Stimulated activated naive B cell treated with anti-CD40 and anti-IgM and Interleukin-4, amounts not matched to agents 10 μg/mL and 1 μg/mL and 100 μg/mL, for 72 hours (primary cell): ENCODE measurements at regions not wholly inside any gene's neighbourhood (a gene's known extent, or its start where the extent isn't known, plus 50 kb on each side); places are given as distances from the start of the nearest gene placed in this dataset.
"Not testable (repeated sequence)": the region's sequence is repeated elsewhere in the genome, so short reads cannot be mapped to it uniquely, and the experiment has no call there.

ENCODE experiments used
- ATAC-seq, 2 donors: fragments of 150-1000 bp; cut with Tn5 transposase; replicated peaks; 2 replicates each; pipeline ENCODE4 v1.10.0; 2021; ENCODE audit warnings: moderate library complexity in 1 of 2
- DNase-seq: peaks from one replicate; pipeline ENCODE4 v3.0.0; 2021
- H3K27ac Mint-ChIP-seq: one replicate; pipeline ENCODE4 v1.8.0; 2022; ENCODE audit warnings: mild to moderate bottlenecking, mixed read lengths
- H3K27me3 Mint-ChIP-seq, 2 donors: one replicate each; pipeline ENCODE4 v1.8.0; 2022; ENCODE audit warnings: mixed read lengths in 2 of 2
- H3K36me3 Mint-ChIP-seq, 2 donors: one replicate each; pipeline ENCODE4 v1.8.0; 2022; ENCODE audit warnings: mixed read lengths in 2 of 2, mild to moderate bottlenecking in 1 of 2
- H3K4me1 Mint-ChIP-seq, 2 donors: one replicate each; pipeline ENCODE4 v1.8.0; 2022; ENCODE audit warnings: mixed read lengths in 2 of 2, mild to moderate bottlenecking in 1 of 2
- H3K4me3 Mint-ChIP-seq, 2 donors: one replicate each; pipeline ENCODE4 v1.8.0; 2022; ENCODE audit warnings: mild to moderate bottlenecking in 2 of 2, mixed read lengths in 2 of 2, moderate library complexity in 1 of 2
- H3K9me3 Mint-ChIP-seq, 2 donors: one replicate each; pipeline ENCODE4 v1.8.0; 2022; ENCODE audit warnings: mixed read lengths in 2 of 2, mild to moderate bottlenecking in 1 of 2

DNA sequence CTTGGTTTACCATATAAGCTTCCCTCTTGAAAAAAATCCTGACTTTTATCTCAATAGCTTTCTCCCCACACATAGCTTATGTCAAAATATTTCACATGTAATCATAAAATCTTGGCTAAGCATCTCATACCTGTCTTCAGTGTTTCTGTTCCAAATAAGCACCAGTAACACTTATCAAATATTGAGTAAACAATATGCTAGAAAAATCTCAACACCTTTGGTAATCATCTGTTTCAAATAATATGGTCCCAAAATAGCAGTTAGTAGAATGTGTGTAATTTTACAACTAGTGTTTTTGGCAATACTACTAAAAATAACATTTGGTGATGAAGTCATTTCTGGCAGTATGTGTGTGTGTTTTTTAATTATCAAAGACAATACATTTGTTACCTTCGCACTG, 2138.2 kb downstream of the PCDH7 start:
- Mint-ChIP-seq H3K27me3 (no peaks in the 10 kb centered on the region), H3K27ac (no peak overlapping the region), H3K4me1 (no peaks in the 10 kb centered on the region), H3K36me3 (no peaks in the 10 kb centered on the region), H3K4me3 (no peak overlapping the region), H3K9me3 (peaks cover 4 to 5% of the 10 kb centered on the region in 2 donors)
- ATAC-seq = no peak
- no peak for DNase-seq

DNA sequence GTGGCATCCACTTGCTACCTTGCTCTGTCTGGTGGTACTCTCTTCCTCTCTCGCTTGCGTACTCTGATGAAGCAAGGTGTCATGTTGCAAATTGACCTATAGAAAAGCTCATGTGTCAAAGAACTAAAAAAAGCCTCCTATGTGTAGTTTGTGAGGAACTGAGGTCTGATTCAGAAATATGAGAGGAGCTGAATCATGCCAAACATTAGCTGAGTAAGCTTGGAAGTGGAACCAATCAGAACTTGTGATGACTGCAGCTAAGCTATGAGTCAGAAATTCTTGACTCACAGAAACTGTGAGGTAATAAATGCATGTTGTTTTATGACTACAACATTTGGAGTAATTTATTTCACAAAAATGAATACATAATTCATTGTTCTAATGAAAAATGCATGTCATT, 2138.8 kb downstream of the PCDH7 start:
- Mint-ChIP-seq H3K36me3 (no peaks in the 10 kb centered on the region), H3K27ac (no peak overlapping the region), H3K9me3 (peaks cover 4 to 5% of the 10 kb centered on the region in 2 donors), H3K4me1 (no peaks in the 10 kb centered on the region), H3K27me3 (no peaks in the 10 kb centered on the region), H3K4me3 (no peak overlapping the region)
- no peak for DNase-seq
- ATAC-seq = no peak

DNA sequence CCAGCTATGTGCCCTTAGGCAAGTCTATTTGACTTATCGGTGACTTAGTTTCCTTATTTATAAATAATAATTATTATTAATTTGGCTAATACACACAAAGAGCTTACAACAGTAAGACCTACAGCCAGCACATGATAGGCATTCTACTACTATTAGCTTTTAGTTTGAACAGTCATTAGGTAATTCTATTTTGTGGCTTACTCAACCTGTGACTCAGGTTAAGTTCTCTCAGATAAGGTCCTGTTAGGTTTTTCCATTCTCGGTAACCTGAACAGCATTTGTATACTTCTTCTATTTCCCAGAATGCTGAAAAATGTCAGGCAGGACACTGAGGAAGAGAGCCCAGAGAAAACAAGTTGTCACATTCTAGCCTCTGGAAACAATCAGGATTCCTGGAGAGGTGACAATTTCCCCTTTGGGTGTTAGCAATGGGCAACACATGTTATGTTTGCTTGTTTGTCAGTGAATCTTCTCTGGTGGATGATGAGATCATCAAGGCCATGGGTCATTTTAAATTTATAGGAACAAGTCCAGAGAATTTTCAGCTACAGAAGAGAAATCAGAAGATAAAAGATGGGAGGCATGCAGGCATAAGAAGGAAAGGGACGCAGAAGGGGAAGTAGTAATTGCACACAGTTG, 2144.7 kb downstream of the PCDH7 start:
- no peaks in the 10 kb centered on the region for H3K36me3 Mint-ChIP-seq
- no peaks in the 10 kb centered on the region for H3K4me1 Mint-ChIP-seq
- H3K27me3 Mint-ChIP-seq = no peaks in the 10 kb centered on the region
- DNase-seq = no peak
- H3K27ac Mint-ChIP-seq = no peak overlapping the region
- H3K4me3 Mint-ChIP-seq = no peak overlapping the region
- peaks cover 4 to 5% of the 10 kb centered on the region in 2 donors for H3K9me3 Mint-ChIP-seq
- ATAC-seq = no peak

DNA sequence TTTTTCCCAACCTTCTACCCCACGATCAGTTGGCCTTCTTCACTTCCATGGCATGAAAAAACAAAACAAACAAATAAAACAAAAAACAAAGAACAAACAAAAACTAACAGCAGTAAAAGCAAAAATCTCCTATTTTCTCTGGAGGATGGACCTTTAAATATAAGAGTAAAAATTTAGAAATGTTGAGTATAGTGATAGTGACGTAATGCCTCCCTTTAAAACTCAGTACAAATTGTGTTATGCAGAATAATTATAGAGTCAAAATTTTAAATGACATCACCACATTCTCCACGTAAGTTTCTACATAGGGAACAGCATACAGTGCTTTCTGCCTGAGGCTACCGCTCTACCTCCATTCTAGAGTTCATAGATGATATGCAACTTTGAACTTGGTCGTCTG, 2156.4 kb downstream of the PCDH7 start:
- ATAC-seq (no peak), DNase-seq (no peak)
- Mint-ChIP-seq H3K4me3 (no peak overlapping the region), H3K27ac (no peak overlapping the region), H3K9me3 (peaks cover 4 to 5% of the 10 kb centered on the region in 2 donors), H3K4me1 (no peaks in the 10 kb centered on the region), H3K36me3 (no peaks in the 10 kb centered on the region), H3K27me3 (no peaks in the 10 kb centered on the region)

DNA sequence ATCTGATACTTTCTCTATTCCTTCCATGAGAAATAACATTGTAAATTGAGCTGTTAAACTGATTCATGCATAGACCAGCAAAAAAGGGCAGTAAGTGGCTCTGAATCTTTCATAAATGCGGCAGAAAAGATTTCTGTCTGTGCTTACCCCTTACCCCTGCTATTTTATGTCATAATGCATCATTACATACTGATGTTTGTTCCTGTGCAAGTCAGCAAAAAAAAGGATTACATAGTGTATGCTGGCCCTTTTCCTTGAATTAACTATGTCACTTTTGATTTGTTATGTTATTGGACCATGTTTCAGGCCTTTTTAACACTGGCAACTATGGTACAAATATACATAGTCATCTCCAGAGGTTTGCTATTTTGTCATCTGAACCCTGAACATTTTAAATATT, 2159.7 kb downstream of the PCDH7 start:
- DNase-seq (no peak), ATAC-seq (no peak)
- no peak overlapping the region for H3K4me3 Mint-ChIP-seq
- H3K36me3 Mint-ChIP-seq = no peaks in the 10 kb centered on the region
- H3K27me3 Mint-ChIP-seq = no peaks in the 10 kb centered on the region
- no peaks in the 10 kb centered on the region for H3K4me1 Mint-ChIP-seq
- H3K9me3 Mint-ChIP-seq = peaks cover under 1 to 3% of the 10 kb centered on the region in 2 donors
- no peak overlapping the region for H3K27ac Mint-ChIP-seq

DNA sequence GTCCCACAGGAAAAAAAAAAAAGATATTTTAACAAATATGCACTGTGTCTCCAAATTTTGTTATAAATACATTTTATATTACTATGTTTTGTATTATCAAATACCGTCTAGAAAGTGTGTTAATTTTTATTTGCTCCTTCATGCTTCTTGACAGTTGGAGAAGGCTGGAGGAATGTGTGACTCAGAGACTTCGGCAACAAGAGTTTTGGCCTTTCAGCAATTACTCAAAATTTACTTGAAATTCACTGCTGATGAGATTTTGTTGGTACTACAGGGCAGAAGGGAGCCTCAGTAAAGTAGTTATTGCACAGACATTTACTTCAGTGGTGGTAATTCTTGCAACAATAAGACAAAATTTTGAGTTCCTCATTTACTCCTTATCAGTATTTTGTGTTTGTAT, 2164.0 kb downstream of the PCDH7 start:
- Mint-ChIP-seq H3K27ac (no peak overlapping the region), H3K36me3 (no peaks in the 10 kb centered on the region), H3K4me1 (no peaks in the 10 kb centered on the region), H3K4me3 (no peak overlapping the region), H3K9me3 (peaks cover 0 to 2% of the 10 kb centered on the region in 2 donors), H3K27me3 (no peaks in the 10 kb centered on the region)
- DNase-seq (no peak), ATAC-seq (no peak)

DNA sequence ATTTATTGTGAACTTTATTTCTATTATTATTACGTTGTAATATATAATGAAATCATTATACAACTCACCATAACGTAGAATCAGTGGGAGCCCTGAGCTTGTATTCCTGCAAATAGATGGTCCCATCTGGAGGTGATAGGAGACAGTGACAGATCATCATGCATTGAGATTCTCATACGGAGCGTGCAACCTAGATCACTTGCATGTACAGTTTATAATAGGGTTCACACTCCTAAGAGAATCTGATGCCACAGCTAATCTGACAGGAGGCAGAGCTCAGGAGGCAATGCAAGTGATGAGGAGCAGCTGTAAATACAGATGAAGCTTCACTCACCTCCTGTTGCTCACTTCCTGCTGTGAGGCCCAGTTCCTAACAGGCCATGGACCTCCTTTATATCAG, 2170.2 kb downstream of the PCDH7 start:
- H3K27me3 Mint-ChIP-seq = no peaks in the 10 kb centered on the region

DNA sequence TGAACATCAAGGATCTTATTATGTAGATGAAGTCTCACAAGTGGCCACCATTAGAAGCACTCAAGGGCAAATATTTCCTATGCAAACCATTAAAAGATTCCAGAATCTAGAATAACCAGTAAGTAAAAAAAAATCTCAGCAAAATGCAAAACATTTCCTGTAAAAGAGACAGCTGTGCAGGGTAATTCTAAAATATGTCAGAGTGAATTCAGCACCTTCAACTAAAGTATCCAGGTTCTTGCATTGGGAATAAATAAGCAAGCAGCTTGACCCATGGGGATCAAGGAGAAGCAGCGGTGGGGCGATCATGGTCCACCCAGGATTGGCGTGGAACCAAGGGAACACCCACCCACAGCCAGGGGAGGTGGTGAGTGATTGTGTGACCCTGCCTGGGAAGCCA, 2188.9 kb downstream of the PCDH7 start:
- Mint-ChIP-seq H3K9me3 (peaks cover 7 to 12% of the 10 kb centered on the region in 2 donors), H3K4me1 (no peaks in the 10 kb centered on the region), H3K27me3 (no peaks in the 10 kb centered on the region), H3K4me3 (no peak overlapping the region), H3K36me3 (no peaks in the 10 kb centered on the region), H3K27ac (no peak overlapping the region)
- DNase-seq = no peak
- no peak for ATAC-seq

More for the DNA sequence above, 2170.2 kb downstream of the PCDH7 start:
- no peak for DNase-seq
- ATAC-seq = no peak
- no peaks in the 10 kb centered on the region for H3K4me1 Mint-ChIP-seq
- H3K9me3 Mint-ChIP-seq = no peaks in the 10 kb centered on the region
- no peak overlapping the region for H3K4me3 Mint-ChIP-seq
- no peak overlapping the region for H3K27ac Mint-ChIP-seq
- H3K36me3 Mint-ChIP-seq = no peaks in the 10 kb centered on the region

DNA sequence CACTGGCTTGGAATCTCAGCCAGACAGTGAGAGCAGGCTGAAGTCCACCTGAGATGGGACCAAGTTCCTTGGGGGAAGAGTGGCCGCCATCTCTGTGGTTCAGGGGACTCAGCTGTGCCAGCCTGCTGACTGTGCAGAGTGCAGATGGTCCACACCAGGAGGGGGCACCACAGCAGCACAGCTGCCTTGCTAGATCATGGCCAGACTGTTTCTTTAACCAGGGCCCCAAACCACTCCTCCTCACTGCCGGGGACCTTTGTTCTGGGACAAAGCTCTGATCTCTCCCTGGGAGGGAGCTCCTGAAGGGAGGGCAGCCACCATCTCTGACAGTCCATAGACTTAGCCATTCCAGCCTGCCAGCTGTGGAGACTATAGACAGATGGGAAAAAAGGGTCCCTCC, 2189.6 kb downstream of the PCDH7 start:
- Mint-ChIP-seq H3K27ac (no peak overlapping the region), H3K4me3 (no peak overlapping the region), H3K36me3 (no peaks in the 10 kb centered on the region), H3K27me3 (no peaks in the 10 kb centered on the region), H3K9me3 (peaks cover 7 to 8% of the 10 kb centered on the region in 2 donors), H3K4me1 (no peaks in the 10 kb centered on the region)
- DNase-seq = no peak
- ATAC-seq = no peak

DNA sequence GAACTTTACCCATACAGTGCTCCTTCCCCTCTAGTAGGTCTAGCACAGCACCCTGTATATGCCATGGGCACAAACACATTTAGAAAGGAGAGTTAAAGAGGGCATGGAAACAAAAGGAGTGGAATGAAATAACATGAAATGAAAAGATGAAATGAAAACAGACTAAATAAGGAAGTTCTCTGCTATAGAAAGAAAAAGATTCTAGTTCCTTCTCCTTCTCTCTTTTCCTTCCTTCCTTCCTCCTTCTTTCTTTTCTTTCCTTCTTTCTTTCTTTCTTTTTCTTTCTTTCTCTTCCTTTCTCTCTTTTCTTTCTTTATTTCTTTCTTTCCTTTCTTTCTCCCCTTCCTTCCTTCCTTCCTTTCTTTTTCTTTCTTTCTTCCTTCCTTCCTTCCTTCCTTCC, 2197.4 kb downstream of the PCDH7 start:
- DNase-seq (no peak), ATAC-seq (no peak)
- Mint-ChIP-seq H3K27me3 (no peaks in the 10 kb centered on the region), H3K36me3 (no peaks in the 10 kb centered on the region), H3K27ac (no peak overlapping the region), H3K9me3 (peaks cover 0 to 1% of the 10 kb centered on the region in 2 donors), H3K4me1 (no peaks in the 10 kb centered on the region), H3K4me3 (no peak overlapping the region)

DNA sequence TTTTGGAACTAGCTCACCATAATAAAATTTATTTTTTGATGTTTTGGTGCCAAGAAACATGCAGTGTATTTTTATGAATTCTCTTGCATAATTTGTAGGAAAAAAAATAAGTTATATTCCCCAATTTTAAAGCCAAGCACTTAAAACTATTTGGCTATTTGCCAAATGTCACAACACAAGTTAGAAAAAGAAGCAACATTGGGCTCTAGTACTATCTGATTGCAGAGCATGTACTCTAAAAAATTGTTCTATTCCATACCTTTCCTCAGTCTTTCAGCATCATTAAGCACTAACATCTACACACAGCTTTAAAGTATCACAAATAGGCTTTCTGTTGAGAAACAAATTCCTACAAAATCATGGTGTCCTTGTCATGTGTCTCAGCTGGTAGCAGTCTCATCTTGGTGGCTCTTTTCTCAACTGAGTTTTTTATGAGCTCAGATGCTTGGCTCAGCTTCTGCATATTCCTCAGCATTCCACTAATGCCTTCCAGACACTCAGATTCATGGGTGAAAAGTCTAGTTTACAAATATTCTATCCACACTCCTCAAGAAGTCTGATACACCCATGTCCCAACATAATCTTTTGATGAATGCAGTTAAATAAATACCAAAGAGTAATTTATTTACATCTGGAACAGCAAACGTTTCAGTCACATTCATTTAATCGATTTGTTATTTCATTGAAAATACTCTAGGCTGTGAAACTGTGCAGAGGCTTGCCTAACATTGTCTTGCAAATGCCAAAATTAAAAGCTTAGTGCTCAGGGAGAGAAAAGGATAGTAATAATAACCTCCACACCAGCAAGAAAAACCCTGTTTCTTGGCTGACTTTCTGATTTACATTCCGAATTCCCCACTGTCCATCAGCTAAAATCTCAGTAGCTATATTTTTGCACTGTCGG, 2209.9 kb downstream of the PCDH7 start:
- Mint-ChIP-seq H3K36me3 (no peaks in the 10 kb centered on the region), H3K27ac (no peak overlapping the region), H3K4me1 (no peaks in the 10 kb centered on the region), H3K4me3 (no peak overlapping the region), H3K9me3 (peaks cover 0 to under 1% of the 10 kb centered on the region in 2 donors), H3K27me3 (no peaks in the 10 kb centered on the region)
- DNase-seq (no peak), ATAC-seq (no peak)

DNA sequence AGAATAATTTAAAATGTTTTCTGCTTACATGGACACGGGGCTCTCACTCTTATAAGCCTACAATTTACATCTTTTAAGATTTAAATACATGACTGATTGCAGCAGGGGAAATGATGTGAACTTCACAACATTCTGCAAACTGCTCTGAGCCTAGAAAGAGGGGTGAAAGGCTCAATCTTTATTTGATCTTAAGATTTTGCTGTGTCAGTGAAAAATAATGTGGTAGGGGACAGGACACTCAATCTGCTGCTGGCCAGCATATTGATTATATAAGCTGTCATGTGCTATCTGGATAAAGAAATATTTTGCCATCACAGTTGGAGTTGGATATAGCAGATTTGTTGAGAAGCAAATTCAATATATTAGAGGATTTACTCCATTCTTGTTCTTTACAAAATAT, 2210.5 kb downstream of the PCDH7 start:
- Mint-ChIP-seq H3K27ac (no peak overlapping the region), H3K27me3 (no peaks in the 10 kb centered on the region), H3K4me3 (no peak overlapping the region), H3K4me1 (no peaks in the 10 kb centered on the region), H3K9me3 (no peaks in the 10 kb centered on the region), H3K36me3 (no peaks in the 10 kb centered on the region)
- DNase-seq (no peak), ATAC-seq (no peak)

DNA sequence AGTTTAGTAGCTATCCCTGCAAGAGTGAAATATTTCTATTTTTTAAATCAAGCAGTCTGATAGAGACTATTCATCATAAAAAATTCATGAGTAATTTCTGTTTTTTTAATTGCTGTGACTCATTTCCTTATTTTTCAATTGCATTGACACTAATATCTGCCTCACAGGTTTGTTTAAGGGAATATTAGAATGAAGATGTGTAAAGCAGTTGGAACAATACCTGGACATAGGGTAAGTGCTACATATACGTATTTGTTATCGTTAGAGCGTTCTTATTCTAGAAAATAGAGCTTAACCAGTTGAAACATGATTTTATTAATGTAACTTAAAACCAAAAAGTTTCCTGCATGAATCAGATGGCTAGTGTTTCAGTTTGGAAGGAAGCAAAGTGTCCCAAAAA, 2211.3 kb downstream of the PCDH7 start:
- no peaks in the 10 kb centered on the region for H3K27me3 Mint-ChIP-seq
- no peaks in the 10 kb centered on the region for H3K9me3 Mint-ChIP-seq
- no peak for ATAC-seq

DNA sequence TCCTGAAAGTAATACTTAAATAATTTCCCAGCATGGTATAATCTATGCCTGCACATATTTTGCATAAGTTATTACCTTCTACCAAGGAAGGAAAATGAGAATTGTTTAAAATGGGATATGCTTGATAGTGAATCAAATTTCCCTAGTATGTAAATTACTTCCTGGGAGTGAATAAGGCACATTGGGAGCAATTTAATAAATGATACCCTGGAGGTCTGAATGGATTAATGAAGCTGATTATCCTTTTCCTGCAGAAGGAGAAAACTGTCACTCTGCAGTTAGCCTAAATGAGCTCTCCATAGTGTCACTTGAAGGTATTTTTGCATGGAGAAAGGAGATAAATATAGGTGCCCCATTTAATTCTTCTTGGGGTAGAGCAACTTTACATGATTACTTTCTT, 2212.0 kb downstream of the PCDH7 start:
- no peak for ATAC-seq
- H3K36me3 Mint-ChIP-seq = no peaks in the 10 kb centered on the region
- no peaks in the 10 kb centered on the region for H3K27me3 Mint-ChIP-seq

More for the DNA sequence above, 2211.3 kb downstream of the PCDH7 start:
- DNase-seq = no peak
- H3K36me3 Mint-ChIP-seq = no peaks in the 10 kb centered on the region
- no peak overlapping the region for H3K27ac Mint-ChIP-seq
- no peaks in the 10 kb centered on the region for H3K4me1 Mint-ChIP-seq
- no peak overlapping the region for H3K4me3 Mint-ChIP-seq

DNA sequence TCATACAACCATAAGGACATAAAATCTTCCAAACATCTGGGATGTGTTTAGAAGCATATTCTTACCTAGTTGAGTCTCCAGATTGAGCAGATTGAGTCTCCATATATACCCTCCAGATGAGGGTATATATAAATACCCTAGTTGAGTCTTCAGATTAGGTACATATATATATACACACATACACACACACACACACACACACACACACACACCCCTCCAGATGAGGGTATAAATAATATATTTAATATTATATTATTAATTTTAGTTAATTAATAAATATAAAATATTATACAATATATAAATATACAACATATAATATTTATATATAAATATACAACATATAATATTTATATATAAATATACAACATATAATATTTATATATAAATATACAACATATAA, 2219.1 kb downstream of the PCDH7 start:
- not testable (repeated sequence) for H3K36me3 Mint-ChIP-seq, H3K4me1 Mint-ChIP-seq, DNase-seq, H3K27ac Mint-ChIP-seq, H3K9me3 Mint-ChIP-seq, H3K4me3 Mint-ChIP-seq, H3K27me3 Mint-ChIP-seq, ATAC-seq

More for the DNA sequence above, 2212.0 kb downstream of the PCDH7 start:
- H3K4me3 Mint-ChIP-seq = no peak overlapping the region
- no peak for DNase-seq
- H3K9me3 Mint-ChIP-seq = no peaks in the 10 kb centered on the region
- no peaks in the 10 kb centered on the region for H3K4me1 Mint-ChIP-seq
- H3K27ac Mint-ChIP-seq = no peak overlapping the region
